Stimulated activated CD8-positive, alpha-beta memory T cell treated with anti-CD3 and anti-CD28 coated beads, Interleukin-2, amount 100 ng/mL, for 48 hours (primary cell): ENCODE measurements at regions not wholly inside any gene's neighbourhood (a gene's known extent, or its start where the extent isn't known, plus 50 kb on each side); places are given as distances from the start of the nearest gene placed in this dataset.

ENCODE experiments used
- DNase-seq, 2 donors: peaks; one replicate each; pipeline ENCODE4 v3.0.0-alpha.2; 2020; ENCODE audit warnings: low read depth in 2 of 2

GRCh38 chr22:47600791-47601625 is 838.6 kb downstream of the TBC1D22A start:
- DNase-seq, result no peak

GRCh38 chr22:47600281-47600680 is 837.8 kb downstream of the TBC1D22A start:
- no peak for DNase-seq

GRCh38 chr22:47599753-47600152 is 837.3 kb downstream of the TBC1D22A start:
- no peak for DNase-seq

- DNase-seq, result no peak
Measured at GRCh38 chr22:47598864-47599263, 836.4 kb downstream of the TBC1D22A start.

GRCh38 chr22:47597041-47597440 is 834.6 kb downstream of the TBC1D22A start:
- no peak for DNase-seq

- no peak for DNase-seq
Measured at GRCh38 chr22:47596176-47596690, 833.8 kb downstream of the TBC1D22A start.

- no peak for DNase-seq
Measured at GRCh38 chr22:47594836-47595521, 832.5 kb downstream of the TBC1D22A start.

GRCh38 chr22:47593911-47594311 is 831.5 kb downstream of the TBC1D22A start:
- DNase-seq, result no peak

- DNase-seq, result no peak
Measured at GRCh38 chr22:47593291-47593690, 830.8 kb downstream of the TBC1D22A start.

- DNase-seq, result no peak
Measured at GRCh38 chr22:47592791-47593190, 830.3 kb downstream of the TBC1D22A start.

- no peak for DNase-seq
Measured at GRCh38 chr22:47591709-47592108, 829.3 kb downstream of the TBC1D22A start.

- no peak for DNase-seq
Measured at GRCh38 chr22:47591016-47591415, 828.6 kb downstream of the TBC1D22A start.

- DNase-seq, result no peak
Measured at GRCh38 chr22:47589271-47590250, 827.1 kb downstream of the TBC1D22A start.

GRCh38 chr22:47588578-47588960 is 826.1 kb downstream of the TBC1D22A start:
- DNase-seq, result no peak

- DNase-seq, result no peak
Measured at GRCh38 chr22:47587861-47588577, 825.6 kb downstream of the TBC1D22A start.

GRCh38 chr22:47587361-47587760 is 824.9 kb downstream of the TBC1D22A start:
- no peak for DNase-seq

GRCh38 chr22:47586946-47587345 is 824.5 kb downstream of the TBC1D22A start:
- DNase-seq, result no peak

GRCh38 chr22:47586038-47586437 is 823.6 kb downstream of the TBC1D22A start:
- no peak for DNase-seq

- no peak for DNase-seq
Measured at GRCh38 chr22:47583959-47584562, 821.6 kb downstream of the TBC1D22A start.

- DNase-seq, result no peak
Measured at GRCh38 chr22:47582067-47582466, 819.6 kb downstream of the TBC1D22A start.

- DNase-seq, result no peak
Measured at GRCh38 chr22:47580121-47580520, 817.7 kb downstream of the TBC1D22A start.
